ENCODE measurements at regions not wholly inside any gene's neighbourhood (a gene's known extent, or its start where the extent isn't known, plus 50 kb on each side); places are given as distances from the start of the nearest gene placed in this dataset.

DNA sequence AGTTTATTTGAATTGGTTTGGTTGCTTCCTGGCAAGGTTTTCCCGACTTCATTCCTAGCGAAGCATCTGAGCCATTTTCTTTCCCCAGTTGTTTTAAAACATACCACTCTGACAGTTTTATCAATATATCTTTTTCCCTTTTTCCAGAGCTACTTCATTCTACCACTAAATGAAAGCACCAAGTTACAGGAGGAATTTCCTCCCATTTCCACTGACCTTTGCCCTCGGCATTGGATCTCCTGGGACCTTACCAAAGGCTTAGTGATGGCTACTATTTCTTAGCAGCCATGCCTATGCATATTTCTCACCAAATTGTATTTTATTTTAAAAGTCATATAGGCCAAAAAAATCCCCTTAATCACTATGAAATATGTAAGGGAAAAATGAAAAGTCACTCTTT is 150.5 kb downstream of the ZNF330 start:
- H2AFZ ChIP-seq (ENCODE audit: low read length), result no peak overlapping the region
- no peaks in the 10 kb centered on the region for H4K20me1 ChIP-seq (ENCODE audit: insufficient read depth, low read length)
- FAIRE-seq, result no peak
- BruUV-seq (replicated peaks), result no TSS peak
- no peak for DNase-seq (ENCODE audit: low spot score)
- no peaks in the 10 kb centered on the region for H3K4me1 ChIP-seq (ENCODE audit: insufficient read depth, low read length)
- no peak overlapping the region for H3K27ac ChIP-seq (ENCODE audit: extremely low read length, insufficient read depth, low read length)
- no peak overlapping the region for H3K4me3 ChIP-seq (replicated peaks in 1 of 3; ENCODE audit: insufficient read depth in 1 of 3, low read depth in 2 of 3, low read length in 3 of 3)
- ChIA-PET CTCF (ENCODE audit: low intra/inter-chr PET ratio, low total read pairs) (no interaction called here), POLR2A (no interaction called here)
- WGBS (ENCODE audit: low lambda C conversion rate), result 1% methylated on average over 3 of the region's 3 CpGs
- H3K79me2 ChIP-seq (ENCODE audit: insufficient read depth, low read length), result no peaks in the 10 kb centered on the region
- in situ Hi-C loops (cut with HindIII; ENCODE audit: extremely low pct_ligation_motif_present, low pct_unique_long_range_greater_than_20kb) (no loop called here), intact Hi-C loops (cut with micrococcal nuclease; ENCODE audit: unreplicated experiment) (no loop called here)
- ATAC-seq, result no peak
- H3K36me3 ChIP-seq (replicated peaks in 1 of 2; ENCODE audit: control insufficient read depth in 1 of 2, insufficient read depth in 2 of 2, low read length in 2 of 2), result no peaks in the 10 kb centered on the region
- no peak overlapping the region for H3K9ac ChIP-seq (ENCODE audit: insufficient read depth, low read depth, low read length)
- H3K4me2 ChIP-seq (ENCODE audit: low read depth, low read length), result no peak overlapping the region
- H3K9me3 ChIP-seq (ENCODE audit: low read length), result no peaks in the 10 kb centered on the region; the same call in 1 of the 2 replicates
- no peaks in the 10 kb centered on the region; a peak in 1 of 5 replicates for H3K27me3 ChIP-seq (ENCODE audit: control insufficient read depth in 1 of 2, insufficient read depth in 2 of 2, low read length in 2 of 2)
- no peak for TF ChIP-seq DR1 (CRISPR knock-in tag; IDR thresholded peaks at IDR 0.05)
- no peak for TF ChIP-seq KDM3A (CRISPR knock-in tag; IDR thresholded peaks at IDR 0.05; ENCODE audit: low read depth)
- no peak for TF ChIP-seq NFE2 (CRISPR knock-in tag; IDR thresholded peaks at IDR 0.05)
- TF ChIP-seq RBM22 (optimal IDR thresholded peaks at IDR 0.05; ENCODE audit: low read length), result no peak
- TF ChIP-seq, protein P1, sequence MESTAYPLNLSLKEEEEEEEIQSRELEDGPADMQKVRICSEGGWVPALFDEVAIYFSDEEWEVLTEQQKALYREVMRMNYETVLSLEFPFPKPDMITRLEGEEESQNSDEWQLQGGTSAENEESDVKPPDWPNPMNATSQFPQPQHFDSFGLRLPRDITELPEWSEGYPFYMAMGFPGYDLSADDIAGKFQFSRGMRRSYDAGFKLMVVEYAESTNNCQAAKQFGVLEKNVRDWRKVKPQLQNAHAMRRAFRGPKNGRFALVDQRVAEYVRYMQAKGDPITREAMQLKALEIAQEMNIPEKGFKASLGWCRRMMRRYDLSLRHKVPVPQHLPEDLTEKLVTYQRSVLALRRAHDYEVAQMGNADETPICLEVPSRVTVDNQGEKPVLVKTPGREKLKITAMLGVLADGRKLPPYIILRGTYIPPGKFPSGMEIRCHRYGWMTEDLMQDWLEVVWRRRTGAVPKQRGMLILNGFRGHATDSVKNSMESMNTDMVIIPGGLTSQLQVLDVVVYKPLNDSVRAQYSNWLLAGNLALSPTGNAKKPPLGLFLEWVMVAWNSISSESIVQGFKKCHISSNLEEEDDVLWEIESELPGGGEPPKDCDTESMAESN (CRISPR knock-in tag; conservative IDR thresholded peaks at IDR 0.05), result no peak
- TF ChIP-seq ELF1 (CRISPR knock-in tag; IDR thresholded peaks at IDR 0.05), result no peak
- TF ChIP-seq, protein P2, sequence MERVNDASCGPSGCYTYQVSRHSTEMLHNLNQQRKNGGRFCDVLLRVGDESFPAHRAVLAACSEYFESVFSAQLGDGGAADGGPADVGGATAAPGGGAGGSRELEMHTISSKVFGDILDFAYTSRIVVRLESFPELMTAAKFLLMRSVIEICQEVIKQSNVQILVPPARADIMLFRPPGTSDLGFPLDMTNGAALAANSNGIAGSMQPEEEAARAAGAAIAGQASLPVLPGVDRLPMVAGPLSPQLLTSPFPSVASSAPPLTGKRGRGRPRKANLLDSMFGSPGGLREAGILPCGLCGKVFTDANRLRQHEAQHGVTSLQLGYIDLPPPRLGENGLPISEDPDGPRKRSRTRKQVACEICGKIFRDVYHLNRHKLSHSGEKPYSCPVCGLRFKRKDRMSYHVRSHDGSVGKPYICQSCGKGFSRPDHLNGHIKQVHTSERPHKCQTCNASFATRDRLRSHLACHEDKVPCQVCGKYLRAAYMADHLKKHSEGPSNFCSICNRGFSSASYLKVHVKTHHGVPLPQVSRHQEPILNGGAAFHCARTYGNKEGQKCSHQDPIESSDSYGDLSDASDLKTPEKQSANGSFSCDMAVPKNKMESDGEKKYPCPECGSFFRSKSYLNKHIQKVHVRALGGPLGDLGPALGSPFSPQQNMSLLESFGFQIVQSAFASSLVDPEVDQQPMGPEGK (CRISPR knock-in tag; IDR thresholded peaks at IDR 0.05), result no peak
- no peak for TF ChIP-seq ONECUT2 (CRISPR knock-in tag; IDR thresholded peaks at IDR 0.05)
- no peak for TF ChIP-seq ZNF160 (CRISPR knock-in tag; IDR thresholded peaks at IDR 0.05)
- TF ChIP-seq, protein P3, sequence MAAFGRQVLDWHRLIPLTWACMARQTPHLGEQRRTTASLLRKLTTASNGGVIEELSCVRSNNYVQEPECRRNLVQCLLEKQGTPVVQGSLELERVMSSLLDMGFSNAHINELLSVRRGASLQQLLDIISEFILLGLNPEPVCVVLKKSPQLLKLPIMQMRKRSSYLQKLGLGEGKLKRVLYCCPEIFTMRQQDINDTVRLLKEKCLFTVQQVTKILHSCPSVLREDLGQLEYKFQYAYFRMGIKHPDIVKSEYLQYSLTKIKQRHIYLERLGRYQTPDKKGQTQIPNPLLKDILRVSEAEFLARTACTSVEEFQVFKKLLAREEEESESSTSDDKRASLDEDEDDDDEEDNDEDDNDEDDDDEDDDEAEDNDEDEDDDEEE (CRISPR knock-in tag; IDR thresholded peaks at IDR 0.05), result no peak
- TF ChIP-seq TBP (CRISPR knock-in tag; IDR thresholded peaks at IDR 0.05), result no peak
- no peak for TF ChIP-seq ZNF670 (CRISPR knock-in tag; IDR thresholded peaks at IDR 0.05; ENCODE audit: borderline replicate concordance)
- TF ChIP-seq, protein P4, sequence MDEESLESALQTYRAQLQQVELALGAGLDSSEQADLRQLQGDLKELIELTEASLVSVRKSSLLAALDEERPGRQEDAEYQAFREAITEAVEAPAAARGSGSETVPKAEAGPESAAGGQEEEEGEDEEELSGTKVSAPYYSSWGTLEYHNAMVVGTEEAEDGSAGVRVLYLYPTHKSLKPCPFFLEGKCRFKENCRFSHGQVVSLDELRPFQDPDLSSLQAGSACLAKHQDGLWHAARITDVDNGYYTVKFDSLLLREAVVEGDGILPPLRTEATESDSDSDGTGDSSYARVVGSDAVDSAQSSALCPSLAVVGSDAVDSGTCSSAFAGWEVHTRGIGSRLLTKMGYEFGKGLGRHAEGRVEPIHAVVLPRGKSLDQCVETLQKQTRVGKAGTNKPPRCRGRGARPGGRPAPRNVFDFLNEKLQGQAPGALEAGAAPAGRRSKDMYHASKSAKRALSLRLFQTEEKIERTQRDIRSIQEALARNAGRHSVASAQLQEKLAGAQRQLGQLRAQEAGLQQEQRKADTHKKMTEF (CRISPR knock-in tag; IDR thresholded peaks at IDR 0.05), result no peak
- TF ChIP-seq KDM6A (CRISPR knock-in tag; IDR thresholded peaks at IDR 0.05; ENCODE audit: low read depth), result no peak
- TF ChIP-seq, protein P5, sequence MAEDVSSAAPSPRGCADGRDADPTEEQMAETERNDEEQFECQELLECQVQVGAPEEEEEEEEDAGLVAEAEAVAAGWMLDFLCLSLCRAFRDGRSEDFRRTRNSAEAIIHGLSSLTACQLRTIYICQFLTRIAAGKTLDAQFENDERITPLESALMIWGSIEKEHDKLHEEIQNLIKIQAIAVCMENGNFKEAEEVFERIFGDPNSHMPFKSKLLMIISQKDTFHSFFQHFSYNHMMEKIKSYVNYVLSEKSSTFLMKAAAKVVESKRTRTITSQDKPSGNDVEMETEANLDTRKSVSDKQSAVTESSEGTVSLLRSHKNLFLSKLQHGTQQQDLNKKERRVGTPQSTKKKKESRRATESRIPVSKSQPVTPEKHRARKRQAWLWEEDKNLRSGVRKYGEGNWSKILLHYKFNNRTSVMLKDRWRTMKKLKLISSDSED (CRISPR knock-in tag; IDR thresholded peaks at IDR 0.05), result no peak
- TF ChIP-seq PHF21A (CRISPR knock-in tag; IDR thresholded peaks at IDR 0.05), result no peak
- no peak for TF ChIP-seq ASH2L (IDR thresholded peaks at IDR 0.05; ENCODE audit: insufficient read length, low read depth, low read length)
